ENCODE measurements at regions not wholly inside any gene's neighbourhood (a gene's known extent, or its start where the extent isn't known, plus 50 kb on each side); places are given as distances from the start of the nearest gene placed in this dataset.

GRCh38 chr3:13265016-13265415 is 155.1 kb downstream of the NUP210 start:
- TF ChIP-seq CTCF (IDR thresholded peaks at IDR 0.05) (no peak), POLR2A (IDR thresholded peaks at IDR 0.05) (no peak)

All from right lobe of liver (tissue), 4 donors.